AG04450 (cell line): ENCODE measurements at regions not wholly inside any gene's neighbourhood (a gene's known extent, or its start where the extent isn't known, plus 50 kb on each side); places are given as distances from the start of the nearest gene placed in this dataset.

Experiments used
- CTCF ChIA-PET: fragments of 300-600, 350-600 bp; formaldehyde crosslinking; extraction: SDS; loops from one replicate; lab custom pipeline; 2022; ENCODE audit warnings: antibody characterized with exemption, inconsistent platforms; lab: Charles Lee
- POLR2A ChIA-PET: fragments of 350-600 bp; formaldehyde crosslinking; extraction: SDS; loops from one replicate; lab custom pipeline; 2021; ENCODE audit warnings: antibody characterized with exemption, inconsistent platforms; lab: Yijun Ruan, JAX
- DNase-seq: peaks from one replicate; pipeline ENCODE4 v3.0.0-alpha.2; 2011; ENCODE audit warnings: low read depth, low spot score
- H3K27ac ChIP-seq: one replicate; pipeline ENCODE4 v1.5.1; 2012; ENCODE audit warnings: low read depth, low read length, control low read depth
- H3K27me3 ChIP-seq: one replicate; pipeline ENCODE4 v1.6.0; 2012; ENCODE audit warnings: low read length; ENCODE audit not compliant: control insufficient read depth, insufficient read depth
- H3K4me3 ChIP-seq: 2 replicates; pipeline ENCODE4 v1.5.1; 2011; ENCODE audit warnings: mild to moderate bottlenecking, low read depth, low read length, control low read depth
- H3K9me3 ChIP-seq: 2 replicates; pipeline ENCODE4 v1.5.1; 2012; ENCODE audit warnings: low read length; ENCODE audit not compliant: control insufficient read depth, insufficient read depth
- TF ChIP-seq, protein P1 (sequence below): IDR thresholded peaks from 2 replicates; pipeline ENCODE4 v1.5.1; 2011; ENCODE audit warnings: low read depth, low read length, control low read depth, inconsistent platforms

DNA sequence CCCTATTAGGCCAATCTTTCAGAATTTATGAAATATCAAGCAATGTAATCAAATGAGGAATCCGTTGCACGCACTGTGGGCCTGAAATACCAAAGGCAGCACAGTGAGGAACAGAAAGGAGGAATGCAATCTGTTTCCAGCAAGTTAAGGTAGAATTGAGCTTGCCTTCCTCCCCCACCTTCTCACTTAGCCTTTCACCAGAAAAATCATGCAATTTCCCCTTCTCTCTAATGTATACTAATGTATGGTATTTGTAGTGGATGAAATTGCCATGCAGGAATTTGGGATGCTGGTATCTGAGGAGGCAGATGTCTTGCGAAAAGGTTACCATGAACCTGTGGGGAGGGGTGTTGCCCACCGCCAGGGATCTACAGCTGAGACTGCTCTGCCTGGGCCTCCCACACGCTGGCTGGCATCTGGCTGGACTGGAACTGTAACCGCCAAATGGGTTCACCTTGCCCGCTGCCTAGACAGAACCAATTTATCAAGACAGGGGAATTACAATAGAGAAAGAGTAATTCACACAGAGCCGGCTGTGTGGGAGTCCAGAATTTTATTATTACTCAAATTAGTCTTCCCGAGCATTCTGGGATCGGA, 222.4 kb upstream of the MYLIP start:
- TF ChIP-seq, protein P1, sequence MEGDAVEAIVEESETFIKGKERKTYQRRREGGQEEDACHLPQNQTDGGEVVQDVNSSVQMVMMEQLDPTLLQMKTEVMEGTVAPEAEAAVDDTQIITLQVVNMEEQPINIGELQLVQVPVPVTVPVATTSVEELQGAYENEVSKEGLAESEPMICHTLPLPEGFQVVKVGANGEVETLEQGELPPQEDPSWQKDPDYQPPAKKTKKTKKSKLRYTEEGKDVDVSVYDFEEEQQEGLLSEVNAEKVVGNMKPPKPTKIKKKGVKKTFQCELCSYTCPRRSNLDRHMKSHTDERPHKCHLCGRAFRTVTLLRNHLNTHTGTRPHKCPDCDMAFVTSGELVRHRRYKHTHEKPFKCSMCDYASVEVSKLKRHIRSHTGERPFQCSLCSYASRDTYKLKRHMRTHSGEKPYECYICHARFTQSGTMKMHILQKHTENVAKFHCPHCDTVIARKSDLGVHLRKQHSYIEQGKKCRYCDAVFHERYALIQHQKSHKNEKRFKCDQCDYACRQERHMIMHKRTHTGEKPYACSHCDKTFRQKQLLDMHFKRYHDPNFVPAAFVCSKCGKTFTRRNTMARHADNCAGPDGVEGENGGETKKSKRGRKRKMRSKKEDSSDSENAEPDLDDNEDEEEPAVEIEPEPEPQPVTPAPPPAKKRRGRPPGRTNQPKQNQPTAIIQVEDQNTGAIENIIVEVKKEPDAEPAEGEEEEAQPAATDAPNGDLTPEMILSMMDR, result no peak
- POLR2A ChIA-PET, result no interaction called here
- CTCF ChIA-PET, result no interaction called here

DNA sequence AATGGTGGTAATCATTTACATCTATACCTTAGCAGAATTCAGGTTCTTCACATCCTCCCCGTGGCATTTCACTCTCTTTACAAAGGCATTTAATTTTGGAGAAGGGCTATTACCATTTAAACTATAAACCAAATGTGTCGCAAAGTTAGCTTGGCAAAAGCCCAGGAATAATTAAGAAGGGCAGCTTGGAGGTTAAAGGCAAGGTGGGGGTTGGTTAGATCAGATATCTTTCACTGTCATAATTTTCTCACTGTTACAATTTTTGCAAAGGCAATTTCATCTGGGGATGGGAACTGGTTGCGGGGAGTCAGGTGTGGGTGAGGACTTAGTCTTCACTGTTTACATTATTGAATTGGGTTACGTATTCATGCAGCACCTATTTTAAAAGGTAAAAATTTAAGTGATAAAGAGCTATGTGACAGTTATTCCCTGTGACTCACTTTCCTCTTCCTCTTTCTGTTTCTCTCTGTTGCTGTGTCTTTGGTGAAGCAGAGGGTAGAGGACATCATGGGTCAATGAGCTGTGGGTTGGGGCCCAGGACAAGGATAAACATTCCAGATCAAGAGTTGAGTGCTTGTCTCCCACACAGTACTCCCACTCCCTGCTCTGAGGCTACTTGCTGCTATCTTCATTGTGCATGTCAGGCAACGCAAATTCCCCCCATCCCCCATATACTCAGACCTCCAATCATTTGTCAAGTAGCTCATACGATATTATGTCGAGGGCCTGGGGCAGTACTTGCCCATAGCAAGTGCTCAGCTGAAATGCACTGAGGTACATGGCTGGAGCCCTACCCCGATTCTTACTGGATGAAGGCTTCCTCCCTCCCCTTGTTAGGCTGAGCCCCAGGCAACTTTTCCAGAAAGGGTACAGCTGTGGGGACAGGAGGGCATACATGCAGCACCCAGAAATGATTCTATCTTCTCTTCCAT, 223.1 kb upstream of the MYLIP start:
- TF ChIP-seq, protein P1, result no peak
- ChIA-PET POLR2A (no interaction called here), CTCF (no interaction called here)
- Histone ChIP-seq H3K4me3 (no peak overlapping the region), H3K27ac (no peak overlapping the region), H3K9me3 (no peaks in the 10 kb centered on the region), H3K27me3 (no peaks in the 10 kb centered on the region)
- DNase-seq, result no peak

More for the DNA sequence above, 222.4 kb upstream of the MYLIP start:
- Histone ChIP-seq H3K4me3 (no peak overlapping the region), H3K9me3 (no peaks in the 10 kb centered on the region), H3K27ac (no peak overlapping the region), H3K27me3 (no peaks in the 10 kb centered on the region)
- no peak for DNase-seq

DNA sequence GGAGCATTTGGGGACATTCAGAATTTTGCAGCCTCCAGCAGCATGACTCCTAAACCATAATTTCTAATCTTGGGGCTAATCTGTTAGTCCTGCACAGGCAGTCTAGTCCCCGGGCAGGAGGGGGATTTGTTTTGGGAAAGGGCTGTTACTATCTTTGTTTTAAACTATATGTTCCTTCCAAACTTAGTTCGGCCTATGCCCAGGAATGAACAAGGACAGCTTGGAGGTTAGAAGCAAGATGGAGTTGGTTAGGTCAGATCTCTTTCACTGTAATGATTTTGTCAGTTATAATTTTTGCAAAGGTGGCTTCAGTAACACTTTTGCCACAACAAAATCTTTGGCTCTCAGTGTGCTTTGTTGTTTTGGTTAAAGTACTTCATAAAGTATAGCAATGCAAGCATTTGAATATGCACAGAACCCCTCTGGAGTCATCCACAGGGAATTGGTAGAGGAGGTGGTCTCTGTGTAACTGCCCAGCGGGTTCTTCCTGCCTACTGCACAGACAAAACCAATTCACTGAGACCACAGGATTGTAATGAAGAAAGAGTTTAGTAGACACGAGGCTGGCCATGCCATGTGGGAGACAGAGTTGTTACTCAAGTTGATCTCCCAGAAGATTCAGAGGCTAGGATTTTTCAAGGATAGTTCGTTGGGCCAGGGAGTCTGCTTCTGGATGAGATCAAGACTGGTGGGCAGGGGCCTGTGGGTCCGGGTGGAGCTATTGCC, 224.1 kb upstream of the MYLIP start:
- TF ChIP-seq, protein P1, result no peak
- Histone ChIP-seq H3K27ac (no peak overlapping the region), H3K4me3 (no peak overlapping the region), H3K27me3 (no peaks in the 10 kb centered on the region), H3K9me3 (no peaks in the 10 kb centered on the region)
- ChIA-PET POLR2A (no interaction called here), CTCF (no interaction called here)
- no peak for DNase-seq

DNA sequence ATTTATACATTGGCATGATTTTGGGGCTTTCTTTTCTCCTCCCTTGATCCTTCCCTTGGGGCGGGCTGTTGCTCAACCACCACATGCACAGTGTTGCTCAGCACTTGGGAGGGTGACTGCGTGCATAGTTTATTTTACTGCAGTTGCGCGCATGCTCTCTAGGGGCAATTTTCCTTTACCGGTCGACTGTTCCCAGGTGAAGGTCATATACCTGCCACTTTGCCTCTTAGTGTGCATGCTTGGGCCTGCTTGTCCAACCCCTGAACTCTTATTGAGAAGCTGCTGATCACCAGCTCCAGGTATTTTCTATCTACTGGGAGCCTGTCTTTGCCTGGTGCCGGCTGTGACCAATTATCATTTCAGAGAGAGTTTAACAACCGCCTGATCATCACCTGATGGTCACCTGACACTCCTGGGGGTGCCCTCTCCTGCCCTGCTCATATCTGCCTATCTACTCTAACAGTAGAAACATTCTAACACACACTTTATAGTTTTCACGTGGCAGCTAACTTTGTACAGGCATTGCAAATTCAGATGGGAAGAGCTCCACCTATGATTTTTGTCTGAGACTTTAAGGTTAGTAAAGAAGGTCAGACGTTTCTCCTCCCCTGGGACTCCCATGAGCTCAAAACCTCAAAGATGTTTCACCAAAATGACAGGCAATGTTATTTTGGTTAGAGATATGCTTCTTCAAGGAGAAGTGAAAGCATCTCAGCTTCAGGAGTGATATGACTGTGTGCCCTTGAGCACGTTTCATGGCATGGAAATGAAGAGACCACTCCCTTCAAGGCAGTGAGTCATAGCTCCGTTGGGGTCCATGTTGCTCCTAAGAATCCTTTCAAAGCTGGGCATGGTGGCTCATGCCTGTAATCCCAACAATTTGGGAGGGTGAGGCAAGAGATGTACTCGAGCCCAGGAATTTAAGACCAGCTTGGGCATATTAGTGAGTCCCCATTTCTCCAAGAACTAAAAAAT, 227.5 kb upstream of the MYLIP start:
- ChIA-PET POLR2A (no interaction called here), CTCF (no interaction called here)
- TF ChIP-seq, protein P1, result no peak
- Histone ChIP-seq H3K9me3 (no peaks in the 10 kb centered on the region), H3K27ac (no peak overlapping the region), H3K4me3 (no peak overlapping the region), H3K27me3 (no peaks in the 10 kb centered on the region)
- no peak for DNase-seq
